Liver (tissue), 3 donors: ENCODE measurements at regions not wholly inside any gene's neighbourhood (a gene's known extent, or its start where the extent isn't known, plus 50 kb on each side); places are given as distances from the start of the nearest gene placed in this dataset.

Experiments
- ATF3 ChIP-seq: IDR thresholded peaks from 2 replicates; pipeline ENCODE4 v1.6.1; 2016; ENCODE audit warnings: antibody characterized with exemption
- CTCF ChIP-seq: fragments of 150-350 bp; IDR thresholded peaks from 2 replicates; pipeline ENCODE4 v1.5.1; 2017; ENCODE audit warnings: improper control_type of control experiment, low read depth, low read length; ENCODE audit not compliant: missing input control
- EGR1 ChIP-seq, 2 donors: IDR thresholded peaks; 2 replicates each; pipeline ENCODE4 v1.6.1; 2016 to 2018; ENCODE audit warnings: antibody characterized with exemption in 2 of 2, low read depth in 2 of 2
- GABPA ChIP-seq, 2 donors: IDR thresholded peaks in 1 of 2; conservative IDR thresholded peaks in 1 of 2; 2 replicates each; pipeline ENCODE4 v1.6.1; 2016; ENCODE audit warnings: antibody characterized with exemption in 2 of 2, mild to moderate bottlenecking in 1 of 2, moderate library complexity in 1 of 2
- MAX ChIP-seq: IDR thresholded peaks from 2 replicates; pipeline ENCODE4 v1.6.1; 2016; ENCODE audit warnings: antibody characterized with exemption
- NR2F2 ChIP-seq: IDR thresholded peaks from 2 replicates; pipeline ENCODE4 v1.6.1; 2016; ENCODE audit warnings: antibody characterized with exemption
- RAD21 ChIP-seq, 2 donors: IDR thresholded peaks; 2 replicates each; pipeline ENCODE4 v1.6.1; 2016; ENCODE audit warnings: antibody characterized with exemption in 2 of 2, mild to moderate bottlenecking in 2 of 2
- REST ChIP-seq: IDR thresholded peaks from 2 replicates; pipeline ENCODE4 v1.6.1; 2016; ENCODE audit warnings: antibody characterized with exemption, mild to moderate bottlenecking
- RXRA ChIP-seq, 2 donors: IDR thresholded peaks; 2 replicates each; pipeline ENCODE4 v1.6.1; 2017 to 2018; ENCODE audit warnings: antibody characterized with exemption in 2 of 2, mild to moderate bottlenecking in 1 of 2
- TAF1 ChIP-seq: conservative IDR thresholded peaks from 2 replicates; pipeline ENCODE4 v1.6.1; 2016; ENCODE audit warnings: antibody characterized with exemption, mild to moderate bottlenecking
- YY1 ChIP-seq: IDR thresholded peaks from 2 replicates; pipeline ENCODE4 v1.6.1; 2016; ENCODE audit warnings: antibody characterized with exemption, mild to moderate bottlenecking
- ZBTB33 ChIP-seq: IDR thresholded peaks from 2 replicates; pipeline ENCODE4 v1.6.1; 2016; ENCODE audit warnings: antibody characterized with exemption
- donor health status: healthy.
- donor health status: healthy.

- TF ChIP-seq CTCF (no peak), EGR1 (IDR thresholded peaks at IDR 0.05; ENCODE audit: low read depth in 2 of 2) (no peak), MAX (no peak), TAF1 (no peak), ATF3 (no peak), NR2F2 (no peak), YY1 (no peak), RAD21 (IDR thresholded peaks at IDR 0.05) (no peak), RXRA (IDR thresholded peaks at IDR 0.05) (no peak), REST (no peak), ZBTB33 (no peak), GABPA (IDR thresholded peaks at IDR 0.05 in 1 of 2, conservative IDR thresholded peaks at IDR 0.05 in 1 of 2) (no peak)
Measured at GRCh38 chrX:26008691-26009090, 129.5 kb upstream of the MAGEB18 start.
